CD8-positive, alpha-beta memory T cell (primary cell): ENCODE measurements at regions not wholly inside any gene's neighbourhood (a gene's known extent, or its start where the extent isn't known, plus 50 kb on each side); places are given as distances from the start of the nearest gene placed in this dataset.

Experiments
- CTCF ChIA-PET: fragments of 350-600 bp; sonication (Branson Sonifier 250); formaldehyde crosslinking; loops from one replicate; lab custom pipeline; 2021; ENCODE audit warnings: antibody characterized with exemption; lab: Charles Lee
- POLR2A ChIA-PET: fragments of 350-600 bp; sonication (Branson Sonifier 250); formaldehyde crosslinking; loops from one replicate; lab custom pipeline; 2021; ENCODE audit warnings: antibody characterized with exemption; lab: Charles Lee
- DNase-seq, 5 donors: peaks; one replicate each; pipeline versions ENCODE4 v3.0.0 to v3.0.0-alpha.2; 2020 to 2022; ENCODE audit warnings: mixed read lengths in 1 of 5
- H3K27ac ChIP-seq: one replicate; pipeline ENCODE4 v1.7.0; 2013; ENCODE audit warnings: low read depth, mild to moderate bottlenecking, low read length, moderate library complexity
- H3K27me3 ChIP-seq: 2 replicates; pipeline ENCODE4 v1.7.0; 2013; ENCODE audit warnings: low read length, mild to moderate bottlenecking; ENCODE audit not compliant: insufficient read depth, poor library complexity, severe bottlenecking
- H3K36me3 ChIP-seq: 2 replicates; pipeline ENCODE4 v1.7.0; 2013; ENCODE audit warnings: mild to moderate bottlenecking, low read length, moderate library complexity; ENCODE audit not compliant: insufficient read depth
- H3K4me1 ChIP-seq: 2 replicates; pipeline ENCODE4 v1.7.0; 2013; ENCODE audit warnings: mild to moderate bottlenecking, low read length, moderate library complexity; ENCODE audit not compliant: insufficient read depth
- H3K4me3 ChIP-seq: 2 replicates; pipeline ENCODE4 v1.7.0; 2013; ENCODE audit warnings: mild to moderate bottlenecking, low read length
- H3K9me3 ChIP-seq: 2 replicates; pipeline ENCODE4 v1.7.0; 2013; ENCODE audit warnings: mild to moderate bottlenecking, low read length
- H3K27ac Mint-ChIP-seq, 8 donors: one replicate each; pipeline ENCODE4 v1.8.0; 2020 to 2021; ENCODE audit warnings: mixed read lengths in 8 of 8, mild to moderate bottlenecking in 6 of 8, inconsistent platforms in 3 of 8, moderate library complexity in 3 of 8
- H3K27me3 Mint-ChIP-seq, 2 donors: one replicate each; pipeline ENCODE4 v1.8.0; 2020 to 2021; ENCODE audit warnings: mixed read lengths in 2 of 2, mild to moderate bottlenecking in 1 of 2, moderate library complexity in 1 of 2
- H3K36me3 Mint-ChIP-seq, 3 donors: one replicate each; pipeline ENCODE4 v1.8.0; 2020 to 2021; ENCODE audit warnings: mixed read lengths in 3 of 3, inconsistent platforms in 1 of 3, mild to moderate bottlenecking in 1 of 3
- H3K4me1 Mint-ChIP-seq, 3 donors: one replicate each; pipeline ENCODE4 v1.8.0; 2020 to 2021; ENCODE audit warnings: mixed read lengths in 3 of 3, inconsistent platforms in 1 of 3, mild to moderate bottlenecking in 1 of 3
- H3K4me3 Mint-ChIP-seq, 7 donors: one replicate each; pipeline ENCODE4 v1.8.0; 2020 to 2021; ENCODE audit warnings: mixed read lengths in 7 of 7, mild to moderate bottlenecking in 6 of 7, moderate library complexity in 4 of 7, inconsistent platforms in 2 of 7
- H3K9me3 Mint-ChIP-seq, 5 donors: one replicate each; pipeline ENCODE4 v1.8.0; 2020 to 2022; ENCODE audit warnings: mixed read lengths in 5 of 5, mild to moderate bottlenecking in 3 of 5, moderate library complexity in 2 of 5, inconsistent platforms in 1 of 5

GRCh38 chr11:96469776-96470175 lies 80.0 kb downstream of the JRKL start:
- H3K4me3 Mint-ChIP-seq: no peak overlapping the region
- H3K36me3 ChIP-seq: no peaks in the 10 kb centered on the region
- no peak overlapping the region for H3K27ac Mint-ChIP-seq
- no peak overlapping the region for H3K27ac ChIP-seq
- H3K4me1 ChIP-seq: no peaks in the 10 kb centered on the region
- peaks cover 8 to 19% (median 14%) of the 10 kb centered on the region in 5 donors for H3K9me3 Mint-ChIP-seq
- ChIA-PET POLR2A (no interaction called here), CTCF (no interaction called here)
- H3K9me3 ChIP-seq: no peaks in the 10 kb centered on the region
- H3K27me3 Mint-ChIP-seq: peaks cover 4 to 20% of the 10 kb centered on the region in 2 donors
- H3K36me3 Mint-ChIP-seq: peaks cover 0 to 2% (median 0%) of the 10 kb centered on the region in 3 donors
- H3K4me3 ChIP-seq: no peak overlapping the region
- peaks cover 0 to 2% (median under 1%) of the 10 kb centered on the region in 3 donors for H3K4me1 Mint-ChIP-seq
- DNase-seq: no peak
- H3K27me3 ChIP-seq: no peaks in the 10 kb centered on the region

- Histone ChIP-seq H3K4me3 (no peak overlapping the region), H3K9me3 (no peaks in the 10 kb centered on the region), H3K36me3 (no peaks in the 10 kb centered on the region), H3K4me1 (no peaks in the 10 kb centered on the region), H3K27ac (no peak overlapping the region), H3K27me3 (no peaks in the 10 kb centered on the region)
- DNase-seq: no peak
- POLR2A ChIA-PET: no interaction called here
- H3K4me1 Mint-ChIP-seq: no peaks in the 10 kb centered on the region
- no peak overlapping the region for H3K27ac Mint-ChIP-seq
- peaks cover 0 to 2% (median 0%) of the 10 kb centered on the region in 3 donors for H3K36me3 Mint-ChIP-seq
- CTCF ChIA-PET: no interaction called here
- peaks cover 6 to 27% of the 10 kb centered on the region in 2 donors for H3K27me3 Mint-ChIP-seq
- H3K4me3 Mint-ChIP-seq: no peak overlapping the region
- peaks cover 8 to 26% (median 19%) of the 10 kb centered on the region in 5 donors for H3K9me3 Mint-ChIP-seq
These were observed 80.7 kb downstream of the JRKL start for GRCh38 chr11:96470521-96470920.

GRCh38 chr11:96472085-96472484 lies 82.3 kb downstream of the JRKL start:
- H3K9me3 ChIP-seq: no peaks in the 10 kb centered on the region
- no peaks in the 10 kb centered on the region for H3K4me1 ChIP-seq
- no peak for DNase-seq
- POLR2A ChIA-PET: no interaction called here
- Mint-ChIP-seq H3K9me3 (peaks cover 8 to 30% (median 19%) of the 10 kb centered on the region in 5 donors), H3K4me3 (no peak overlapping the region), H3K27me3 (peaks cover 6 to 27% of the 10 kb centered on the region in 2 donors), H3K36me3 (peaks cover 0 to 2% (median 0%) of the 10 kb centered on the region in 3 donors), H3K4me1 (no peaks in the 10 kb centered on the region), H3K27ac (no peak overlapping the region)
- H3K27me3 ChIP-seq: no peaks in the 10 kb centered on the region
- CTCF ChIA-PET: interaction anchor here (3.6 kb wide), 1 partner anchor 8 kb away, joined by 17 read pairs; no protein-coding TSS in a partner anchor
- no peak overlapping the region for H3K4me3 ChIP-seq
- H3K36me3 ChIP-seq: no peaks in the 10 kb centered on the region
- no peak overlapping the region for H3K27ac ChIP-seq

GRCh38 chr11:96474263-96474662 lies 84.5 kb downstream of the JRKL start:
- H3K9me3 ChIP-seq: no peaks in the 10 kb centered on the region
- H3K4me3 ChIP-seq: no peak overlapping the region
- Mint-ChIP-seq H3K27ac (no peak overlapping the region), H3K36me3 (peaks cover 0 to 2% (median 0%) of the 10 kb centered on the region in 3 donors), H3K4me1 (no peaks in the 10 kb centered on the region), H3K9me3 (peaks cover 8 to 30% (median 19%) of the 10 kb centered on the region in 5 donors), H3K27me3 (peaks cover 6 to 27% of the 10 kb centered on the region in 2 donors), H3K4me3 (no peak overlapping the region)
- DNase-seq: no peak
- no peaks in the 10 kb centered on the region for H3K27me3 ChIP-seq
- H3K27ac ChIP-seq: no peak overlapping the region
- POLR2A ChIA-PET: no interaction called here
- CTCF ChIA-PET: interaction anchor here (3.6 kb wide), 1 partner anchor 11 kb away, joined by 17 read pairs; no protein-coding TSS in a partner anchor
- no peaks in the 10 kb centered on the region for H3K36me3 ChIP-seq
- H3K4me1 ChIP-seq: no peaks in the 10 kb centered on the region

- no peak overlapping the region for H3K4me3 Mint-ChIP-seq
- no peaks in the 10 kb centered on the region for H3K36me3 Mint-ChIP-seq
- ChIA-PET POLR2A (no interaction called here), CTCF (interaction anchor here (2.4 kb wide), 1 partner anchor 18 kb away, joined by 12 read pairs; no protein-coding TSS in a partner anchor)
- Histone ChIP-seq H3K36me3 (no peaks in the 10 kb centered on the region), H3K27ac (no peak overlapping the region), H3K27me3 (no peaks in the 10 kb centered on the region), H3K4me3 (no peak overlapping the region), H3K9me3 (no peaks in the 10 kb centered on the region), H3K4me1 (no peaks in the 10 kb centered on the region)
- peaks cover 0 to 3% (median 0%) of the 10 kb centered on the region in 5 donors for H3K9me3 Mint-ChIP-seq
- DNase-seq: no peak
- peaks cover 11 to 16% of the 10 kb centered on the region in 2 donors for H3K27me3 Mint-ChIP-seq
- no peak overlapping the region for H3K27ac Mint-ChIP-seq
- H3K4me1 Mint-ChIP-seq: no peaks in the 10 kb centered on the region
These were observed 91.4 kb downstream of the JRKL start for GRCh38 chr11:96481204-96481603.

- no peaks in the 10 kb centered on the region for H3K36me3 Mint-ChIP-seq
- H3K27me3 ChIP-seq: no peaks in the 10 kb centered on the region
- peaks cover 0 to 2% (median 0%) of the 10 kb centered on the region in 5 donors for H3K9me3 Mint-ChIP-seq
- POLR2A ChIA-PET: no interaction called here
- no peaks in the 10 kb centered on the region for H3K9me3 ChIP-seq
- CTCF ChIA-PET: interaction anchor here (2.4 kb wide), 1 partner anchor 18 kb away, joined by 12 read pairs; no protein-coding TSS in a partner anchor
- no peak for DNase-seq
- no peak overlapping the region for H3K27ac ChIP-seq
- H3K4me1 Mint-ChIP-seq: no peaks in the 10 kb centered on the region
- H3K4me1 ChIP-seq: no peaks in the 10 kb centered on the region
- no peak overlapping the region for H3K4me3 Mint-ChIP-seq
- H3K36me3 ChIP-seq: no peaks in the 10 kb centered on the region
- H3K27ac Mint-ChIP-seq: no peak overlapping the region
- H3K4me3 ChIP-seq: no peak overlapping the region
- peaks cover 15 to 19% of the 10 kb centered on the region in 2 donors for H3K27me3 Mint-ChIP-seq
These were observed 92.0 kb downstream of the JRKL start for GRCh38 chr11:96481771-96482170.

GRCh38 chr11:96482193-96482592 lies 92.4 kb downstream of the JRKL start:
- Histone ChIP-seq H3K27me3 (no peaks in the 10 kb centered on the region), H3K4me1 (no peaks in the 10 kb centered on the region), H3K9me3 (no peaks in the 10 kb centered on the region), H3K36me3 (no peaks in the 10 kb centered on the region), H3K27ac (no peak overlapping the region), H3K4me3 (no peak overlapping the region)
- Mint-ChIP-seq H3K4me1 (no peaks in the 10 kb centered on the region), H3K4me3 (no peak overlapping the region), H3K27ac (no peak overlapping the region), H3K36me3 (no peaks in the 10 kb centered on the region), H3K27me3 (peaks cover 15 to 19% of the 10 kb centered on the region in 2 donors), H3K9me3 (peaks cover 0 to 2% (median 0%) of the 10 kb centered on the region in 5 donors)
- ChIA-PET POLR2A (no interaction called here), CTCF (interaction anchor here (2.4 kb wide), 1 partner anchor 19 kb away, joined by 12 read pairs; no protein-coding TSS in a partner anchor)
- no peak for DNase-seq

GRCh38 chr11:96483374-96483955 lies 93.7 kb downstream of the JRKL start:
- no peaks in the 10 kb centered on the region for H3K9me3 ChIP-seq
- no peaks in the 10 kb centered on the region for H3K36me3 ChIP-seq
- no peaks in the 10 kb centered on the region for H3K9me3 Mint-ChIP-seq
- no peaks in the 10 kb centered on the region for H3K4me1 Mint-ChIP-seq
- no peak for DNase-seq
- no peaks in the 10 kb centered on the region for H3K4me1 ChIP-seq
- H3K36me3 Mint-ChIP-seq: no peaks in the 10 kb centered on the region
- no peak overlapping the region for H3K27ac ChIP-seq
- H3K27ac Mint-ChIP-seq: no peak overlapping the region
- ChIA-PET POLR2A (no interaction called here), CTCF (interaction anchor here (1.1 kb wide), 1 partner anchor 19 kb away, joined by 4 read pairs; no protein-coding TSS in a partner anchor)
- H3K4me3 ChIP-seq: no peak overlapping the region
- no peak overlapping the region for H3K4me3 Mint-ChIP-seq
- peaks cover 18 to 26% of the 10 kb centered on the region in 2 donors for H3K27me3 Mint-ChIP-seq
- no peaks in the 10 kb centered on the region for H3K27me3 ChIP-seq
